GM21447 (cell line): ENCODE measurements at regions not wholly inside any gene's neighbourhood (a gene's known extent, or its start where the extent isn't known, plus 50 kb on each side); places are given as distances from the start of the nearest gene placed in this dataset.

Experiments used
- ATAC-seq: cut with Tn5 transposase; IDR thresholded peaks from one replicate; pipeline ENCODE4 v1.9.1; 2021; ENCODE audit not compliant: unreplicated experiment

DNA sequence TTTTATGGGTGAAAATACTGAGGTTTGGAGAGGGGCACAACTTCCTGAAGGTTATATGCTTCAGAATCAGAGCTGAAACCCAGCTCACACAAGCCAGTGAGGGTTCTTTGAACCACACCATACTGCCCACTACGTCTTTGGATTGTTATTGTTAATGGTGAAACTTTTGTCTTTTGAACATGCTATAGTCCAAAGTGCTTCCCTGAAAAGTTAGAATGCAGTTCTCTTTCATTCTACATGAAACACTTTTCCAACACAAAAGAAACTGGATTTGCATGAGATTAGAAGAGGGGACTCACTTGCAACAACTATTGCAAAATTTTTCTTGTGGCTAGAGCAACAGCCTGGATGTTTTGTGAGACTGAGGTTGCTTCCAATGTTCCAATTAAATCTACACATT, 473.6 kb downstream of the SOX2 start:
- no peak for ATAC-seq

DNA sequence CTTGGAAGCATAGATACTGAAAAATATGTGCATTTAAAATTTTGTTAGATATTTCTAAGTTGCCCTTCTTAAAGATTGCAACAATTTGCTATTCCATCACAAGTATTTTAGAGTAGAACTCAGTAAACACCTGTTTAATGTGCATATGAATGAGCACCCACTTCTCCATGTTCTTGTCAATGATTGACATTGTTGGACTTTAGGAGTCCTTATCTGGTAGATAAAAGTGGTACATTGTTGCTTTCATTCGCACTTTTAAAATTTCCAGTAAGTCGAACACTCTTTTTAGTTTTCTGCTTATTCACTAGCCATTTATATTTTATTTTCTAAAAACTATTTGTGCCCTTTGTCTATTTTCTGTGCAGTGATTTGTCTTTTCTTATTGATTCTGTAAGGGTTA, 478.3 kb downstream of the SOX2 start:
- no peak for ATAC-seq

DNA sequence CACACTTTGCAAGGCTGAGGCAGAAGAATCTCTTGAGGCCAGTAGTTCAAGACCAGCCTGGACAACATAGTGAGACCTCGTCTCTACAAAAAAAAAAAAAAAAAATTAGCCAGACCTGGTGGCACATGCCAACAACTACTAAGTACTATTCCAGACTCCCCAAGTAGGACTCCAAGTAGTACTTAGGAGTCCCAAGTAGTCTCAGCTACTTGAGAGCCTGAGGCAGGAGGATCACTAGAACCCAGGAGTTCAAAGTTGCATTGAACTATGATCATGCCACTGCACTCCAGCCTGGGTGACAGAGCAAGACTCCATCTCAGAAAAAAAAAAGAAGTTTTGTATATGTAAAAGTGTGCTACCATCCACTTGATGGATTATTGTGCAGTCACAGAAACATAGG, 486.6 kb downstream of the SOX2 start:
- no peak for ATAC-seq

DNA sequence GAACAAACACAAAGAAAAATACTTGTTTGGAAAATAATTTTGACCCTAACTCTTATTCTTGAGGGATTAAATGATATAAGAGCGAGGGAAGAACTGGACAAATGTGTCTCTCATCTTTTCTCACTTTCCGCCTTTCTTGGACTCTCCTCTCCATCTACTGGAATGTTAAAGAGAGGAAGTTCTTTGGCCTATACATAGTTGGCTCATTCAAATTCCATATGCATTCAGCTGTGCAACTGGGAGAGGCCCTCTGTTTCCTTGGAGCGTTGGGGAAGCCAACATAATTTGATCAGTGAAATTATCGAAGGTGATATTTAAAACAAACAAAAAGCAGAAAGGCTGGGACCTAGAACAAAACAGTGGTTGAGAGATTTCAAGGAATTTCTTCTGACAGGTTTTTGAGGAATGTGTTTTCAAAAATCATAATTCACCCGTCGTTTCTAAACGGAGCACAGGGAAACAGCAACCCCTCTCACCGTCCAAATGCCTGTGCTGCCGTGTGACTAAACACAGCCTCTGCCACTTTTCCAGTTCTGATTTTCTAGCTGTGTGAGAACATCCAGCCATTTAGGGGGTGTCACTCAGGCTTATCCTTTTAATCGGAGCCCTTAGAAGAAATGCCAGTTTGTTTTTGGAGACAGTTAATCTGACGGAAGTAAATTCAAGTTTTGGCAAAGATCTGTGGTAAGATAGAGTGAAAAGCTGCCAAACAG, 489.9 kb downstream of the SOX2 start:
- no peak for ATAC-seq

DNA sequence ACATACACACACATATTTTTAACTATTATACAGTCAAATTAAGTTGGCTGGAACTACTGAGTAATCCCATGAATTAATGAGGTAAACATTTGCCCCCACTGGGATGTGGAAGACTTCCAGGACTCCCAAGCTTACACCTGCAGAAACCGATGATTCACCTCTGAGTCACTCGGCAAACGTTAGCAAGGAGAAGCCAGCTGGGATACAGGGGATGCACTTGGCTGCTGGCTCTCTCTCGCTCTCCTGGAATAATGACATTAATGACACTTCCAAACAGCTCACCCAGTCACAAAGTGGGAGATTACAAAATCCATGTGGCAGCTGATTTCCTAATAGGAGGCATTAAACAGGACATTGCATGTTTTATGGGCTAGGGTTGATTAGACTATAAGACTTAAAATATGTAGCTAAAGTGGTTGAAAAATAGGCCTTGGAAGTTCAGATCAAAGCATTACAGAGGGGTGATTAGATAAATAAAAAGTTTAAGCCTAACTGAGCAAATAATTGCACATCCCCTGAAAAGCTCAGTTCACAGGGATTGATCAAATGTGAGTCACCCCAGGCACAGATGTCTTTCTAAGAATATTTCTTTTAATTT, 500.9 kb downstream of the SOX2 start:
- no peak for ATAC-seq

DNA sequence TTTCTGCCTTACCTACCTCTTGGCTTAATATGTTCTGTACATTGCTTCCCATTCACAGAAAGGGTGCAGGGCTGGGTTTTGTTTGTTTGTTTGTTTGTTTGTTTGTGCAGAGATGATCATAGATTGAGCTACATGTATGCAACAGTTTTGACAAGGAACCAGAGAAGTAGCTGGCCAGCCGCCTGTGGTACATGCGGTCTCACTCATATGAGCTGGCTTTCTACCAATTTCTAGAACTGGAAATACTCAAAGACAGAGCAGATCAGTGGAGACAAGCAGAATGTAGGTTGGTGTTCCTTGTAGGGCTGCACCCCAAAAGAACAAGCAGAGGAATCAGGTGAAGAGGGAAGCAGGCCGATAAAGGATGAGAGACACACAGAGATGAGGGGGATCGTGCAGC, 502.7 kb downstream of the SOX2 start:
- ATAC-seq, result no peak

DNA sequence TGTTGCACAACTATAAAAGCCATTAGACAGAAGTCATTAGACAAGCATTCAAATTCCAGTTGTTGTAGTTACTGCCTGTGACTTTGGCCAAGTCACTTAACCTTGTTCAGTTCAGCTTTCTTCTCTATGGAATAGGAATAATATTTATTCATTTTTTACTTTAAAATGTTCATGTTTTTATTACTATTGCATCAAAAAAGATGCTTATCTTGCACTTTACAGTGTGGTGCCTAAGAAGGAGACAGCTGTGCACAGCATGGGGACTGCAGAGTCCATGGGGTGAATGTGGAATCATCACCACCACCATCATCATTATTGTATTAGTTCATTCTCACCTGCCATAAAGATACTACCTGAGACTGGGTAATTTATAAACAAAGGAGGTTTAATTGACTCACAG, 504.2 kb downstream of the SOX2 start:
- ATAC-seq, result no peak

DNA sequence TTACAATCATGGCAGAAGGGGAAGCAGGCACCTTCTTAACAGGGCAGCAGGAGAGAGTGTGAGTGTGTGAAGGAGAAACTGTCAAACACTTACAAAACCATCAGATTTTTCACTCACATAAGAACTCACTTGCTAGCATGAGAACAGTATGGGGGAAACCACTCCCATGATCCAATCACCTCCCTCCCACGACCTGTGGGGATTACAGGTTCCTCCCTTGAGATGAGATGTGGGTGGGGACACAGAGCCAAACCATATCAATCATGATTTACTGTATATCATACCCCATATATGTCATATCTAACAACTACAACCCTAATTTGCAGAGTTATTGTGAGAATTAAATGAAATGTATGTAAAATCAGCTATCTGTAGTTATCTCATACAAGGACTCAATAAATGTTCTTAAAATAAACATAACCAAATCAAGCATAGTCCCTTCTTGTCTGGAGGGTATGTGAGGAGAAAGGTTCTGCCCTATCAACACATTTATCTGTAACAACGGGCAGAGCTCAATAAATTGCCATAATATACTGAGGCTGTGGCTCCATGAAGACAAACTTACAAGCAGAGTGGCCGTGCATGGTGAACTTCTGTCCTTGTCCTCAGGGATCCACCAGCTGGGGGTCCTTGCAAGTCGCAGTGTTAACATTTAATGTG, 504.7 kb downstream of the SOX2 start:
- no peak for ATAC-seq

DNA sequence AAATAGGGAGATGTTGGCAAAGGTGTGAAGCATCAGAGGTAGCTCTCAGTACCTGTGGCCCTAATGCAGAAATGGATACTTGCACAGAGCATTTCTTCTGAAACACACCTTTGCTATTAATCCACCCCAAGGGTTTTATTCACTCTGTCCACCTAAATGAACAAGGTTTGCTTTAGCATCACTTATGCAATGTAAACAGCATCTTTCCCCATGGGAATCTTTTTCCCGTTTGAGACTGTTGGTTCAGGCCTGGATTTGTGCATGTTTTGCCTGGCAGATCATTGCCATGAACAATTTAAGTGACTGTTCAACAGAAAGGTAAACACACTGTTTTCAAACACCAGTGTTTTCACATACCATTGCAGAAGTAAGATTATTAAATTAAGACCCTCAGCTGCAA, 508.3 kb downstream of the SOX2 start:
- ATAC-seq, result no peak

DNA sequence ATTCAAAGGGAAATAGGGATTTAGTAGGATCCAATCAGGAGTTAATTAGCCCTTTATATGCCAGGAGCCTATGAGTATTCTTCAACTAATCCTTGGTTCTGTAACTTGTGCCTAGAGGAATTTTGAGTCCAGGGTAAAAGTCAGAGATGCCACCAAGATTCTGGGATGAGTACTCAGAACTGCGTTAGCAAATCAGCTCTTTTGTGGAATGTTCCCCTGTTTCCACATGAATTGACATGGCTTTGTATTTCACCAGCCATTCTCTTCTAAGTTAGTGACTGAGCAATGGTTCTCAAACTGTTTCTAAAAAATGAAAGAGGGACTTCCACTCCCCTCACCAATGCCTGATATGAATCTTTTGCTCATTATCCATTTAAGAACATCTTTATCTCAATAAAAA, 508.7 kb downstream of the SOX2 start:
- no peak for ATAC-seq

DNA sequence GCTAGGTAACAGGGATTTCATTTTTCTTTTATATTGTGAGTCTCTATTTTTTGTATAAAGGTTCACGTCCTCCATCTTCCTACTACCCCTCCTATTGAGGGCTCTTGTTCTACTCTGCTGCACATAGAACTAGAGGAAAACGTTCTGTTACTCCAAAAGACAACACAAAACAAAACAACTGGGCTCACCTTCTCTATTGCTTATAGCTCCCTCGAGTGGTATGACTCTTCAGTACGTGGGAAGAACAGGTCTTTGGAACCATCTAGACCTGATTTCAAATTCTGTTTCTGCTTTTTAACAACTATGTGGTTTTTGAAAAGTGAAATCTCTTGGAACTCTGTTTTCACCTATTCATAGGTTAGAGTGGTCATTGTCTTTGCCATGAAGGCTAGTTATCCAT, 515.3 kb downstream of the SOX2 start:
- no peak for ATAC-seq

DNA sequence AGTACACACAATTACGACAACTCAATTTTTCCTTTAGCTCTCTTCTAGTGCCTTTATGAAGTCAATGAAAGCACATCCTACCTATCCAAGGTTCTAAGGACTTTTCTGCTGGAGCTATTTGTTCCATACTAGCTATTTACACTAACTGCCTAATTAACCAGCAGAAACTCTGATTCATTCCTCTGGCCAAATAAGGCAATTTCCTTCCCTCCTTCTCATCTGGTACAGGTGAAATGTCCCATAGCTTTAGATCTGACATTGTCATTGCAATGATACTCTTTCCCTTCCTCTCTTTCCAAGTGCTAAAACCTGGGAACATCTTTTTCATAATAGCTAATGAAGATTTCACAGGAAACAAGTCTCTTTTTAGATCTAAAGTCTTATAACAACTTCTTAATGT, 521.7 kb downstream of the SOX2 start:
- no peak for ATAC-seq

DNA sequence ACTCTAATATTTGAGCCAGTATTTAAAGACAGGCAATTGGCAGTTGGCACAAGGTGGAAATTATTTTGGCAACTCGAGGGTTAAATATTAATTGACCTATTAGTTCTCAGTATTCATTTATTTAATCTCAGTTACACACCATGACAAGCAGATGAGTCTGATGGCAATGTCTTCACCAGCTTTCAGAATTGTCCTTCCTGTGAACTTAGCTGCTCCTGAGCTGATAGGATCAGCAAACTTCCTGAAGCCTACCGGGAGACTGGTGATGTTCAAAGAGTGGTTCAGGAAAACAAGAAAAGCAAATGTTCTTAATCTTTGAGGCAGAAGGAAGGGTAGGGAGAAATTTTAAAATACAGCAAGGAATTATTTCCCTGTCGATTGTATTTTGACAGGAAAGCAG, 522.2 kb downstream of the SOX2 start:
- no peak for ATAC-seq

DNA sequence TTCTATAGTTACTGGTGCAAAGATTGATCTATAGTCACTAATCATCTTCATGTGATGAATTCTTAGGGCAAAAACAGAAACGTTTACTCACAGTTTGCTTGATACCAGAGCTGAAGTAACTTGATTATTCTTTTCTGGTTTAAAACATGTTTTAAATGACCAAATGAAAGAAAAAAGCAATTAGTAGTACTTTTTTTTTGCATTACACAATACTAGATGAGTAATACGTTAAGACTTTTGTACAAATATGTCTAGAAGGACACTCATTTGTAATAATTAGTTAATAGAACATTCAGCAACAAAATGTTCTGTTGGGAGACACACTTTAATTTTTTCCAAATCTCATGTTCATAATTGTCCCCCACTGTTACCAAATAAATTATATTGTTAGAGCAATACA, 523.2 kb downstream of the SOX2 start:
- no peak for ATAC-seq

DNA sequence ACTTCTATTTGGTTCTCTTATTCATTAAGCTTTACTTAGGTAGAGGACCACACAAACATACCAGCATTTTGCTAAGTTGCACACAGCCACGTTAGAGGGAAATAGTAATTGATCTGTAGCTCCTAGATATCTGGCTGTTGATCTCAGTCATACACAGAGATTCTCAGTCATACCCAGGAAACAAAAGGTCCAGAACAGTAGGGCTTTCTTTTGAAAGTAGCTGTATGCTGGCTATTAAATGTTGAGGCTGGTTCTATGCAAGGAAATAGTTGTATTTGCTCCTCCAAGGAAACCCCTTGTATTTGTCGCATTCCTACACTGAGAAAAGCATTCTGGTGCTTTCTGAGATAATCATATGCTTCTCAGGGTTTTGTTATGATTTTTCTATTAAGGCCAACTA, 523.8 kb downstream of the SOX2 start:
- ATAC-seq, result no peak

DNA sequence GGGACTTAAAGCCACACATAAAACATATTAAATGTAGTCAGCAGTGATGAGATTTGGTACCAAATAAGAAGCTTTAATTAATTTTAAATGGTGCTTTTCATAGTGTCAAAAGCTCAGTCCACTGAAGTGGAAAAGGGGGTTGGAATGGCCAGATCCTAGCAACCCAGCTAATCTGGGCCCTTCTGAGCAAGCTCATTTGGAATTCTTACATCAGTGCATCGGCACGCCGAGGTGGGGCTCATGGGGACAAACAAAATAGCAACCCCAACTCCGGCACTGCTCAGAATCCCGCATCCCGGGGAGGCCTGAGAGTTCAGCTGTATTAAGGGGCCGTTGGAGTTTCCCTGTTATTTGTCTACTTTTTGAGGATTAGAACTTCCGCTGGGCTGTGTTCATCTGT, 526.4 kb downstream of the SOX2 start:
- no peak for ATAC-seq

DNA sequence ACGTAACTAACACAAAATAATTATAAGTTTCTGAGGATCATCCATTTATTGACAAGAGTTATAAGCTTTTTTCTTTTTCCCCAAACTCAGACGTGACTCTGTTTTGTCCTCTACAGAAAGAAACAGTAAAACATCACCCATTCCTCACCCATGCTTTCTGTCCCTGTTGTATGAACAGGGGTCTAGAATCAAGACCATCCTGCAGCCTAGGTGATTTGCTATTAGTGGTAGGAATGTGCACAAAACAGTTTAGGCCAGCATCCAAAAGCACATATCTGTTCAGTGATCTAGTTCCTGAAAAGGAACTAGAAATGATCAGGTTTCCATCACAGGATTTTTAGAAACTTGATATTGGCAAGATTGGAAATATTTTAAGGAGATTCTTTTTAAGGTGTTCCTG, 527.6 kb downstream of the SOX2 start:
- no peak for ATAC-seq

DNA sequence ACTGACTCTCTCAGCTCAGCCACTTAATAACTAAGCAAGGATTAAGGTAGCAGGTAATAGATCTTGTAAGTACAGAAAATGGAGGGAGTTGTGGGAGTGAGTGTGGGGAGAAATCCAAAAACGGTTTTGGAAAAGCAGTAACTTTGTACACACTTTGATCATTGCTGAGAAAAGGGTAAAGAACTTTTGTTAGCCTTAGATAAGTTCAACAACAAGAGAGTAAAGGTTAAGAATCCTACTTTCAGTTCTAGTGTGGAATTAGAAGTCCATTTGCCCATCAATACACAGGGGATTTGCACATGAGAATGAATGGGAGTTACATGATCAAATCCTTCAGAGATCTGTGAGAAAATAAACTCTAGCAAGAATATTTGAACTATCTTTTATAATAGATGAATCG, 528.7 kb downstream of the SOX2 start:
- ATAC-seq, result no peak

DNA sequence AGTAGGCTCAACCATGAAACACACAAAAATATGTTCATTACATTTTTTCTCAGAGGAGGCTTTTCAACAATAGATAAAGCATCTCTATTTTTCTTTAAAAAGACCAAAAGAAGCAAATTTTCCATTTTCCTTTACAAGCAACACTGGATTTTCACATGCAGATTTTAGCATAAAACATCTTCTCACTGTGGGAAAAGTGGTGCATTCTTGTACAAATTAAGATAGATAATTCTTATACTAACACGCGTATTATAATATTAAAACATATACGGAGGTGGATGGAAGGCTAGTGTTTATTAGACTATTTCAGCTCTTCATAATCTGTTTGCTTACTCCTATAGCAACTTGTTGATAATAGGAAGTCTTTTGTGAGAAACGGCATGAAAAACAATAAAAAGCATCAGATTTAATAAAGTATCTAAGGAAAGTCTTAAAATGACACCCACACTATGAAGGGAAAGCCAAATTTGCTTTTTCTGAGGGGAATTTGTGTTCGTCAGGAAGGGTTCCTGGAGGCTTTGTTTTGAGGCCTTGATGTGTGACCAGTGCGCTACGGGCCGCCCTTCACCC, 529.6 kb downstream of the SOX2 start:
- ATAC-seq, result no peak

DNA sequence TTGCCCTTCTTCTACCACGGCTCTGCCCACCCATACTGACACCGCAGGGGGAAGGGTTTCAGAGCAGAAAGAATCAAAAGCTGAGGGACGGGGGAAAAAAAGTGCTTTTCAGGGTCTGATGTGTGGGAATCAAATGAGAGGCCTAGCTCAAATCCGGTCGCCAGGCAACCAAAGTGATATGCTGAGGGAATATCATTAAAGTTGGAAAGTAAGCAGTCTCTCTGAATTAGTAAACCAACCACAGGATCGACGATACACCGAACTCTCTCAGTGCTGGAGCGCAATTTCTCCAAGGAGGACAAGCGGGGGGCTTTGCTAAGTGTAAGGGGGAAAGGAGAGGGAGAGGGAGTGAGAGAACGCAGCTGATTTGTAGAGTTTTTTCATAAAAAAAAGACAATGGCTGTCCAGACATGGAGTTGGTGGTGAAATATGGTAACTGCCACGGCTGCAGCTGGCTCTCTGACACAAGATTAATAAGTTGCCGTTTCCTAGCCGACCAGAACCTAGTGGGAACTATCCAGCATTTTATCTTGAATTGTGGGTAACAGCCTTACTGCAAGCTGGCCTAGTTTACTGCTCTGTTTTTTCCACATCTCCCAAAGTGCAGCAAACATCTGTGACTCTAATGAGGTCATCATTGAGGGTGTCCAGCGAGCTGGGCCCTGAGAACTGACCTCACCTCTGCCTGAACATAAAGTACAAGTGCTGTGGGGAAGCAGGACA, 530.2 kb downstream of the SOX2 start:
- ATAC-seq, result no peak

DNA sequence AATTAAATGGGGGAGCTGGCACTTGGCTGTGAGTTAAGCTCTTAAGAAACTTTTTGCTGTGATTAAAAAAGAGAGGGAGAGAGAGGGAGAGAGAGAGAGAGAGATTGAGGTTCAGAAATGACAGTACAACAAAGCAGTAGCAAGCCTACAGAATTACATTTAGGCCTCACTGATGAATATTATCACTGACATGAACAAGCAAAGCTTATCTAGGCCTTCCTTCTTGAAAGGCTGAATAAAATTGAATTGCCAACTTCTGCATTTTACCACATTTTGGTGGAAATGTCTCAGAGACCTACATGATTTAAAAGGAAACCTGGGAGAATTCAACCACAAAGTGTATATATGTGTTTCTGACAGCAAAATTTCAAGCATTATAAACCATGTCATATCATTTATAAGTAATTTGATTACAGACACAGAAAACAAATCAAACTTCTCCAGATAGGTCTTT, 530.8 kb downstream of the SOX2 start:
- ATAC-seq, result no peak

DNA sequence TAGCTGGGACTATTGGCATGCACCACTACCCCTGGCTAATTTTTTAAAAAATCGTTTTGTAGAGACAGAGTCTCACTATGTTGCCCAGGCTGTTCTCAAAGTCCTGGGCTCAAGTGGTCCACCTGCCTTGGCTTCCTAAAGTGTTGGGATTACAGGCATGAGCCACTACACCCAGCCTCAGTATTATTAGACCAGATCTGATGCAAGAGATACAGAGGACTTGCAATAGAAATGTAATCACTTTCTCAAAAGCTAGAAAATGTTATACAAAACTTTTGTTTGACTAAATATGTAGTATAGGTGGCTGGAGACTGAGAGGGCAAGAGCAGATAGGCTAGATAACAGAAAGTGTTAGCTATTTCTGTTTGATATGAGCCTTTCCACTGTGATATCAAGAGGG, 531.9 kb downstream of the SOX2 start:
- ATAC-seq, result no peak
